HK-2 (cell line): ENCODE measurements at regions not wholly inside any gene's neighbourhood (a gene's known extent, or its start where the extent isn't known, plus 50 kb on each side); places are given as distances from the start of the nearest gene placed in this dataset.
A peak's percentile ranks its signal among the peaks of the same experiment; 100 is the strongest.
"Not testable (repeated sequence)": the region's sequence is repeated elsewhere in the genome, so short reads cannot be mapped to it uniquely, and the experiment has no call there.

Source experiments
- DNase-seq: peaks from one replicate; pipeline ENCODE4 v3.0.0-alpha.2; 2018; ENCODE audit not compliant: unreplicated experiment

GRCh38 chr13:42398533-42398932 lies 126.6 kb downstream of the AKAP11 start:
- no peak for DNase-seq

DNA sequence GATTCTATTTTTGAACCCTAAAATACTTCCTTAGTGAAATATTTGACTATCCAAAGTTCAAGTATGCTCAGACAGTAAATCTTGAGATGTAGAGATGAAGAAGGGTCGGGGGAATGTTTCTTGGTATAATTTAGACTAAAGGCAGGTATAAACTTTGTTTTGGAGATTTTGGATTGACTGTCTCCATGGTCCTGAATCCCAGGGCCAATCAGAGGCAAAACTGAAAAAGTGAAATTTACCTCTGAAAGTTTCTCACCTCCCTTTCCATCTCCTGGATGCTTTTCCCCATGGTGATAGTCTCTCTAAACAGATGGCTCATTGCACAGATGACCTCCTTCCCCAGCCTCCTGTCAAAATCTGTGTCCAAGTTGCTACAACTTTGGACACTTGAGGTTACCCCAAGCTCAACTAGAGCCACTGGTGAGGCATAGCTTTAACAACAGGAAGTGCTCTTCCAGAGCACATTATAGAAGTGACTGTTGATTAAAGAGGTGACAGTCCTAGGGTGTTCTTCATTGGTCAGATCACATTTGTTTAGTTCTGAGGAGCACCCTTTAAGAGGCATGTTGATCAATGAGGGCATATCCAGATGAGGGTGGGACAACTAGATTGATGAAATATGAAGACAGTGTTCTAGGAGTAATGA lies 128.4 kb downstream of the AKAP11 start:
- DNase-seq = no peak

- DNase-seq = no peak
These were observed 129.4 kb downstream of the AKAP11 start for GRCh38 chr13:42401376-42401775.

DNA sequence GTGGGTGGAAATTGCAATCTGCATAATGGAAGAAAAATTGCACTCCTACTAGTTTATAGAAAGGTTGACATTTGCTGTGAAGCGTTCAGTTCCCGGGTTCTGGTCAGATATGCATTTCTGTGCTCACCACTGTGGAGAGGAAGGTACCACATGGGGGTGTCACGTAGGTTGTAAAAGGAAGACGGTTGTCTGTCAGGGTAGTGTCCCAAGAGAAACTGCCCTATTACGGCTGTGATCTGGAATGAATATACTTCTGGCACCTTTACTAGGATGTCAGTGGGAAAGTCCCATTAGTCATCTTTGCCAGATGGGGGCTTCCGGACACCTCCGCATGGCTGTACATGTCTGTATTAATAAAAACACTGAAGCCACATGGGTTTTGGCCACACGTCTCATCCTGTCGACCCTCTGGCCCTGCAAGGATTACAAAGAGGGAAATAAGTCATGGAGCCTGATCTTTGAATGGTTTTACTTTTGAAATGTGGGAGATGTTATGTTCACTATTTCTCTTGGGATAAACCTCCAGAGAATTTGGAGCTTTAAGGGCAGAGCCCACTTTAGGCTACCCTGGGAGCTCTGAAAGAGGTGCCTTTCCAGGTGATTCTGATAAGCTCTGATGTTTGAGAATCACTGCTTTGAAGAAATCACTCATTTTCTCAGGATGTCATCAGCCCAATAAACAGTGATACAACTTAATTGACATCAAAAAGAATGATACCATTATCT lies 133.9 kb downstream of the AKAP11 start:
- peak; percentile 16 for DNase-seq

DNA sequence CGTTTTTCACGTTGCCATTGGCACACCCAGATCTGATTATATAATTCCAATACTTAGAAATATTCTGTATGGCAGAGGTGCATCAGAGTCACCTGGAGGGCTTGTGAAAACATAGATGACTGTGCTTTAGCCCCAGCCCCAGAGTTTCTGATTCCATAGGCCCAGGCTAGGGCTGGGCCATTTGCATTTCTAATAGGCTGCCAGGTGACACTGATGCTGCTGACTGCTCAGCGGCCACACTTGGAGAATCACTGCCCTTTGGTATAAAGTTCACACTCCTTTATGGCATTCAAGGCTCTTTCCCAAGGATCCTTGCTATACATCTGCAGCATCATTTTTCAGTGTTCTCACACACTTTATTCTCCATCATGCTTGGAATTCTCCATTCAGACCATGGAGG lies 137.1 kb downstream of the AKAP11 start:
- no peak for DNase-seq

DNA sequence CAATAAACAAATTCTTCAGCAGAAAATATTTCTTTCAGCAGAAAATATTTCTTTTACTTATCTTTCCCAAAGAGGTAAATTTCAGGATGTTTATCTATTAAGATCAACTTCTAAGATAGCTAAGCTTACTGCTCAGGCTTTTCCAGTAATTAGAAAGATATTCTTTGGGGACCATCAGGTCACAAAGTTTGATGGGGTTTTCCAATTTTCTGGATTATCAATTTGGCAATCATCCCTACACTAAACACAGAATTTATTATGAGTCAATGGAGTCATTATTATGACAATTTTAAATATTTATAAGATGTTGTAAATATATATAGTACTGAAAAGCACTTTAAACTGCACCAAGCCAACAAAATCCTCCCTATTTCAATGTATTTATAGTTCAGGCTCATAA lies 137.6 kb downstream of the AKAP11 start:
- DNase-seq = no peak

DNA sequence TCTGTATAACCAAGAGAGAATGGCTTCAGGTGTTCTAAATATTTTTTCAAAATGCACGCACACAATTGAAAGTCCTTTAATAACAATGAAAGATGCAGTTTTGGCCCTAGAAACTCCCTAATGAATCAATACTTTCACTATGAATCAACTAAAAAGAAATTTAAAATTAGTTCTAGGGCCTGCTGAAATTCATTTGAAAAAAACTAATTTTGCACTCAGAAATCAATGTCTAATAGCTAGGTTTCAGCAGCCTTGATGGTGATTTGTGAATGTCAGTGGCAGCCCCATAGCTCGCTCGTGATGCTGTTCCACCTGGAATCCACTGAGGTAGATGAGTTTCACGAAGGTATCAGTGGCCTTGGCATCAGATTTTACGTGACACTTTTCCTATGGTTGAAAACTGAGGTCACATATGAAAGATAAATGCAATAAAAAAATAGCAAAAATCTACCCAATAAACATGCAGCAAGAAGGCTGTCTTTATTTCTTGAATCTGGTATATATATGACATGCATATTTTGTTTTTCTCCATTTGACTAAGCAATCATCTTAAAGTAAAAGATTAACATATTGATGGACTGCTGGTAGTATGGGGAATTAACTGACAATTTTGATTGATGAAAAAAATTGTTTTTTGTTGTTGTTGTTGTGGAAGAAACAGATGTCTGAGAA lies 141.0 kb downstream of the AKAP11 start:
- DNase-seq = no peak

DNA sequence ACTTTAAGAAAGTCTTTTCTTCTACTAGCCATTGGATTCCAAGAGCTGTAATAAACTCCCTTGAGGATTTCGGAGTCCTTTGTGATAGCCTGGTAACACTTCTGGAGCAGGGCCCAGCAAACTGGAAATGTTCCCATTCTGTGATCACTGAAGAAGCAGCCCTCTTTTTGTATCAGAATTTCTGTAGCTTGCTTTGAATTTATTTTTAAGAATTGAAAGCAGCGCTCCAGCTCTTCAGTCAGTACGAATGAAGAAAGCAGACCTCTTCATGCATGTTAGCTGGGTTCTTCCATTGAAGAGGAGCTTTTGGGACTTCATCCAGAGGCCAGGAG lies 141.5 kb downstream of the AKAP11 start:
- DNase-seq = no peak

DNA sequence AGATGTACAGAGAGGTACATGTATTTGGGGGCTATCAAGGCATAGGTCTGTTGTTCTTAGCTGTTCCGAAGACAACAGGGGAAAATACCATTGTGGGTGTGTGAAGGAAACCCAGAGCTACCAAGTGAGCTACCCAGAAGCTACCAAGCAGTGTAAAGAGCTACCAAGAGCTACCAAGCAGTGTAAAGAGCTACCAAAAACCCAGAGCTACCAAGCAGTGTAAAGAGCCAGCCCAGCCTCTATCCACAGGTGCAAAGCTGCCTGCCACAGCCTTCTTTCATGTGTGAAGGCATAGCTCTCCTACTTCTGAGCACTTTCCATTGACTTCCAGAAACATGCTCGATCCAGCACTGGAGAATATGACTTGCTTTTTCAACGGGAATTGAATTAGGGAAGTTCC lies 145.7 kb downstream of the AKAP11 start:
- no peak for DNase-seq

GRCh38 chr13:42418184-42418583 lies 146.2 kb downstream of the AKAP11 start:
- no peak for DNase-seq

GRCh38 chr13:42420304-42420703 lies 148.4 kb downstream of the AKAP11 start:
- DNase-seq = no peak

DNA sequence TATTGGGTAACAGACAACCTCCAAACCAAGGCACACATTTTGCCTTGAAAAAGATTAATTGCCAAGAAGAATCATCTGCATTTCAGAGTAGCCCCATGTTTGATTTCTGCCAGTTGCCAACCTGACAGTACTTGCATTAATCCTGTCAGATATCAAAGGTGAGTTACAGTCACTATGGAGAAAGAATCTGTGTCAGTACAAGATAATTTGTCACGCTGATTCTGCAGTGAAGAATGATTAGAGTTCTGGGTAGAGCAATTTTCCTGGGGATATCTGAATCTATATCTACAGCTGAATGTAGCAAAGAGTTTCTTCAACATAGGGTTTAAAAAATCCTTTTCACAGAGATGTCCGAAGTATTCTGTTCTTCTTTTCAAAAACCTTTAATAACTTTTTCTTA lies 150.7 kb downstream of the AKAP11 start:
- no peak for DNase-seq

DNA sequence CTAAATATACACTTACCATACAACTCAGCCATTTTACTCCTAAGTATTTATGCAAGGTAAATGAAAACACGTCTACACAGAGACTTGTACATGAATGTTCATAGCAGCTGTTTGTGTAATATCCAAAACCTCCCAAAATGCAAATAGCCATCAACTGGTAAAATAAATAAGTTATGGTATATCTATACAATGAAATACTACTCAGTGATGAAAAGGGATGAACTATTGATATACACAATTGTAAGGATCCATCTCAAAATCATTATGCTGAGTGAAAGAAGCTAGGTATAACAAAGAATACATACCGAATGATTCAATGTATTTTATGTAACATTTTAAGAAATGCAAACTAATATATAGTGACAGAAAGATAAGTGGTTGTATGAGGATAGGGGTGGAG lies 149.8 kb upstream of the TNFSF11 start:
- no peak for DNase-seq

- no peak for DNase-seq
These were observed 128.6 kb upstream of the TNFSF11 start for GRCh38 chr13:42445354-42445753.

DNA sequence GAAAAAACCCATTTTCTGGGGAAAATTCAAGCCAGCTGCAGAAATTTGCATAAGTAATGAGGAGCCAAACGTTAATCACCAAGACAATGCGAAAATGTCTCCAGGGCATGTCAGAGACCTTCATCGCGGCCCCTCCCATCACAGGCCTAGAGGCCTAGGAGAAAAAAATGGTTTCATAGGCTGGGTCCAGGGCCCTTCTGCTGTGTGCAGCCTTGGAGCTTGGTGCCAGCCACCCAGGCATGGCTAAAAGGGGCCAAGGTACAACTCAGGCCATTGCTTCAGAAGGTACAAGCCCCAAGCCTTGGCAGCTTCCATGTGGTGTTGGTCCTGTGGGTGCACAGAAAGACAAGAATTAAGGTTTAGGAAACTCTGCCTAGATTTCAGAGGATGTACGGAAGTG lies 127.4 kb upstream of the TNFSF11 start:
- not testable (repeated sequence) for DNase-seq

DNA sequence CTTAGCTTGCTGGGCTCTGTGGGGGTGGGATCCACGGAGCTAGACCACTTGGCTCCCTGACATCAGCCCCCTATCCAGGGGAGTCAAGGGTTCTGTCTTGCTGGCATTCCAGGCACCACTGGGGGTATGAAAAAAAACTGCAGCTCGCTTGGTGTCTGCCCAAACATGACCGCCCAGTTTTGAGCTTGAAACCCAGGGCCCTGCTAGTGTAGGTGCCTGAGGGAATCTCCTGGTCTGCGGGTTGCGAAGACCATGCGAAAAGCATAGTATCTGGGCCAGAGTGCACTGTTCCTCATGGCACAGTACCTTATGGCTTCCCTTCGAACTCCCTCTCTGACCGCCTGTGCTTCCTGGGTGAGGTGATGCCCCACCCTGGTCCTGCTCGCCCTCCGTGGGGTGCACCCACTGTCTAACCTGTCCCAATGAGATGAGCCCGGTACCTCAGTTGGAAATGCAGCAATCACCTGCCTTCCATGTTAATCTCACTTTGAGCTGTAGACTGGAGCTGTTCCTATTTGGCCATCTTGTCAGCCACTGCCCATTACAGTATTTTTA lies 120.8 kb upstream of the TNFSF11 start:
- no peak for DNase-seq

GRCh38 chr13:42454749-42455148 lies 119.2 kb upstream of the TNFSF11 start:
- no peak for DNase-seq

DNA sequence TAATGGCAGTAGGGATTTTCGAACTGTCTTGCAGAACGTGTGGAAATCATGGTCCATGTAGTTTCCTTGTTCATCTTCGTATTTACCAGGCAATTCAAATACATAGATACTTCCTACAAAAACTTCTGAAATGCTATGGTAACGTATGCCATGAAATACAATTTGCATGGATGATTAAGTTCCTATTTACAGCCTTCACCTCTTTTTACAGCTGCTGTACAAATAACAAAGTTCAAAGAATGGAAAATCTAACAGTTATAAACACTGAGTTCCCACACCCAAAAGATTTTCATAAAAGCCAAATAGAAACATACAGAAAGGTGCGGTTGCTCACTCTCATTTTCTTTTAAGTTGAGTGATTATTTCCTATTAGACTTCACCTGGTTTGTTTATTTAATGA lies 115.8 kb upstream of the TNFSF11 start:
- DNase-seq = no peak

DNA sequence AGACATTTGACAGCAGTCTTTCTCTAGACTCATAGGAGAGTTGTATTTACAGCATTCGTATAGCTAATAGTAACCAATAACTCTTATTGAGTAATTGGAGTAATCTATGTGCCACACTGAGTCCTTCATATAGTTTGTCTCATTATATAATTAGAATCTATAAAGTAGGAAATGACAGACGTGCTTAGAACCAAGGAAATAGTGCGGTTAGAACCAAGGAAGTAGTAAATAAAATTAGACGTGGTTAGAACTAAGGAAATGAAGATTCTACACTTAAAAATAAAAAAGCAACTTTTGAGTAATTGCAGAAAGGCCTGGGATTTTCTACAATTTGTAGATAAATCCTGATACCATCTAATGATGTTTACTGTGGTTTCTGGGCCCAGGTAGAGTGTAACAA lies 107.8 kb upstream of the TNFSF11 start:
- no peak for DNase-seq

GRCh38 chr13:42466609-42467008 lies 107.3 kb upstream of the TNFSF11 start:
- no peak for DNase-seq

- DNase-seq = no peak
These were observed 99.0 kb upstream of the TNFSF11 start for GRCh38 chr13:42474954-42475353.

DNA sequence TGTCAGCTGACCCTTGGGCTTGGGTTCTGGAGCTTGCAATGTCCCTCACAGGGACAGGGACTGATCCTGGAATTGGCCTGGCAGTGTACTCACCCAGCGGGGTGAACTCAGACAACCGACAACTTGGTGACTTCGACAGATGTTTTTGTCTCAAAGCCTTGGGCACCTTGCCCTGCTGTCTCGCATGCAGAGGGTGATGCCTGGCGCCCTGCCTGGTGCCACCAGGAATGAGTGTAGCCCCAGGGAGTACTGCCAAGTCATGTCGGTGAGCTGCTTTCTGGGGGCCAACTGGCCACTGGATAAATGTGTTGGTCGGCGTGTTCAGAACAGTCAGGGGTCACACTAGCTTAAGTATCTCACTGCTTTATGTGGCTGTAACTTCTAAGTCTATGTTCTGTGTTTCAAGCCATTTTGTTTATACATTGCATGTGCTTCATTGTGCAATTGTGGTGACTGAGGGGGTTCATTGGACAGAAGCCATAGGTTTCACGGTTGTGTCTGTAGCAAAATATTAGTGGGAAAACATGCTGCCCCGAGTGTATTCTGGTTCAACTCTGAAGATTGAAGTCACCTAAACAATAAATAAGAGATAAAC lies 96.3 kb upstream of the TNFSF11 start:
- no peak for DNase-seq
